GM12878 (cell line): ENCODE measurements at regions not wholly inside any gene's neighbourhood (a gene's known extent, or its start where the extent isn't known, plus 50 kb on each side); places are given as distances from the start of the nearest gene placed in this dataset.

Experiments used
- ATAC-seq: fragments of 200-7000 bp; cut with Tn5 transposase; 3 replicates; pipeline ENCODE4 v1.9.1; 2020; ENCODE audit warnings: mild to moderate bottlenecking, moderate library complexity
- BruUV-seq: library from RNA; stranded (reverse); fragments of 400-500 nt; replicated peaks from 2 replicates; lab custom pipeline; 2021; lab: Mats Ljungman, UMichigan
- CTCF ChIA-PET: fragments of 300-600 bp; sonication (Branson Sonifier 250); formaldehyde crosslinking; extraction: SDS; loops from one replicate; lab custom pipeline; 2021; ENCODE audit warnings: inconsistent platforms; lab: Yijun Ruan, JAX
- POLR2A ChIA-PET: fragments of 350-600 bp; formaldehyde crosslinking; extraction: SDS; loops from one replicate; lab custom pipeline; 2021; ENCODE audit warnings: inconsistent platforms; lab: Charles Lee
- RAD21 ChIA-PET: fragments of 300-600 bp; sonication (Branson Sonifier 250); formaldehyde crosslinking; loops from one replicate; lab custom pipeline; 2023; ENCODE audit warnings: antibody characterized with exemption; ENCODE audit not compliant: unreplicated experiment; lab: Charles Lee
- SMC1A ChIA-PET: fragments of 300-600 bp; sonication (Branson Sonifier 250); formaldehyde crosslinking; loops from one replicate; lab custom pipeline; 2023; ENCODE audit not compliant: unreplicated experiment, uncharacterized antibody; lab: Charles Lee
- DNase-seq: peaks from one replicate; pipeline ENCODE4 v3.0.0-alpha.2; 2011; ENCODE audit warnings: low read depth, low spot score
- FAIRE-seq: peaks from 3 replicates; lab custom pipeline; 2011; peaks lifted over from hg19 to GRCh38; lab: Jason Lieb, UNC
- H2AFZ ChIP-seq: 2 replicates; pipeline ENCODE4 v1.6.0; 2011; ENCODE audit warnings: low read depth, low read length, control low read depth; ENCODE audit not compliant: control insufficient read depth
- H3K27ac ChIP-seq: 2 replicates; pipeline ENCODE4 v1.5.1; 2011; ENCODE audit warnings: control low read depth; ENCODE audit not compliant: control insufficient read depth, insufficient read depth
- H3K27me3 ChIP-seq, 2 experiments: replicated peaks in 1 of 2; 2 replicates each; pipeline versions ENCODE4 v1.6.0 to v1.6.1; 2011; ENCODE audit warnings: low read length in 1 of 2; ENCODE audit not compliant: control insufficient read depth in 2 of 2, insufficient read depth in 2 of 2
- H3K36me3 ChIP-seq, 2 experiments: 2 replicates each; pipeline ENCODE4 v1.5.1; 2011; ENCODE audit warnings: low read length in 1 of 2; ENCODE audit not compliant: control insufficient read depth in 2 of 2, insufficient read depth in 2 of 2
- H3K4me1 ChIP-seq: 2 replicates; pipeline ENCODE4 v1.6.1; 2011; ENCODE audit warnings: mild to moderate bottlenecking, low read length, moderate library complexity, mixed read lengths; ENCODE audit not compliant: control insufficient read depth, insufficient read depth
- H3K4me2 ChIP-seq: 2 replicates; pipeline ENCODE4 v1.6.0; 2011; ENCODE audit warnings: control low read depth; ENCODE audit not compliant: control insufficient read depth, insufficient read depth
- H3K4me3 ChIP-seq: fragments of 200-600 bp; sonication (generic); 2 replicates; pipeline ENCODE4 v1.5.1; 2016
- H3K79me2 ChIP-seq: 2 replicates; pipeline ENCODE4 v1.6.0; 2011; ENCODE audit warnings: low read length; ENCODE audit not compliant: control insufficient read depth, insufficient read depth
- H3K9ac ChIP-seq: 2 replicates; pipeline ENCODE4 v1.8.0; 2011; ENCODE audit warnings: low read length, control low read depth, mixed read lengths; ENCODE audit not compliant: control insufficient read depth, insufficient read depth
- H3K9me3 ChIP-seq: replicated peaks from 3 replicates; pipeline ENCODE4 v1.5.1; 2011; ENCODE audit warnings: mild to moderate bottlenecking, low read length; ENCODE audit not compliant: control insufficient read depth, insufficient read depth
- H4K20me1 ChIP-seq: 2 replicates; pipeline ENCODE4 v1.6.0; 2011; ENCODE audit not compliant: control insufficient read depth, insufficient read depth
- JUNB ChIP-seq: IDR thresholded peaks from 2 replicates; pipeline ENCODE4 v1.6.1; 2016; ENCODE audit warnings: antibody characterized with exemption, mild to moderate bottlenecking
- RAD21 ChIP-seq: IDR thresholded peaks from 2 replicates; pipeline ENCODE4 v1.6.1; 2011; ENCODE audit warnings: mild to moderate bottlenecking, low read depth, low read length, moderate library complexity; ENCODE audit not compliant: insufficient read depth
- RB1 ChIP-seq: fragments of 450-650 bp; formaldehyde crosslinking; IDR thresholded peaks from 2 replicates; pipeline ENCODE4 v1.6.1; 2017; ENCODE audit warnings: mild to moderate bottlenecking, borderline replicate concordance
- RCOR1 ChIP-seq: conservative IDR thresholded peaks from 2 replicates; pipeline ENCODE4 v1.6.1; 2012; ENCODE audit warnings: low read depth, low read length, improper control_type of control experiment
- SREBF2 ChIP-seq: IDR thresholded peaks from 2 replicates; pipeline ENCODE4 v1.6.1; 2012; ENCODE audit warnings: mild to moderate bottlenecking, low read length
- TCF3 ChIP-seq: IDR thresholded peaks from 2 replicates; pipeline ENCODE4 v1.6.1; 2012; ENCODE audit warnings: low read depth, mild to moderate bottlenecking, low read length, borderline replicate concordance; ENCODE audit not compliant: insufficient read depth
- TCF7 ChIP-seq: IDR thresholded peaks from 2 replicates; pipeline ENCODE4 v1.6.1; 2014; ENCODE audit warnings: antibody characterized with exemption, borderline replicate concordance
- ZNF217 ChIP-seq: fragments of 450-650 bp; IDR thresholded peaks from 2 replicates; pipeline ENCODE4 v1.6.1; 2017; ENCODE audit warnings: antibody characterized with exemption, mild to moderate bottlenecking
- WGBS: methylation state at CpG from one replicate; pipeline ENCODE4 v1.1.6; 2016; ENCODE audit warnings: low lambda C conversion rate; ENCODE audit not compliant: insufficient replicate concordance, insufficient coverage; ENCODE audit errors: missing lambda C conversion rate; 5-methylcytosine and 5-hydroxymethylcytosine counted together
- in situ Hi-C: fragments of 300-500 bp; cut with MboI; formaldehyde crosslinking; loops from 9 replicates; pipeline ENCODE4 v1.14.3; 2018; ENCODE audit warnings: mixed read lengths
- intact Hi-C: fragments of 100-400 bp; cut with micrococcal nuclease; formaldehyde crosslinking; loops from one replicate; pipeline ENCODE4 v1.14.2; 2022; ENCODE audit not compliant: unreplicated experiment
- TF ChIP-seq, protein P1 (sequence below): fragments of 450-650 bp; IDR thresholded peaks from 2 replicates; pipeline ENCODE4 v1.6.1; 2017; ENCODE audit warnings: borderline replicate concordance
- TF ChIP-seq, protein P2 (sequence below): IDR thresholded peaks from 2 replicates; pipeline ENCODE4 v1.6.1; 2012; ENCODE audit warnings: mild to moderate bottlenecking, low read depth, low read length
- TF ChIP-seq, protein P3 (sequence below): IDR thresholded peaks from 2 replicates; pipeline ENCODE4 v1.6.1; 2011; ENCODE audit warnings: borderline replicate concordance, low read depth, mild to moderate bottlenecking, moderate library complexity, low read length; ENCODE audit not compliant: insufficient read depth, poor library complexity, severe bottlenecking
- TF ChIP-seq, protein P4 (sequence below): fragments of 450-650 bp; IDR thresholded peaks from 2 replicates; pipeline ENCODE4 v1.6.1; 2018; ENCODE audit warnings: mild to moderate bottlenecking, low read depth, moderate library complexity; ENCODE audit not compliant: partially characterized antibody
- TF ChIP-seq, protein P5 (sequence below): fragments of 450-650 bp; conservative IDR thresholded peaks from 2 replicates; pipeline ENCODE4 v1.6.1; 2017; ENCODE audit warnings: mild to moderate bottlenecking, moderate library complexity

DNA sequence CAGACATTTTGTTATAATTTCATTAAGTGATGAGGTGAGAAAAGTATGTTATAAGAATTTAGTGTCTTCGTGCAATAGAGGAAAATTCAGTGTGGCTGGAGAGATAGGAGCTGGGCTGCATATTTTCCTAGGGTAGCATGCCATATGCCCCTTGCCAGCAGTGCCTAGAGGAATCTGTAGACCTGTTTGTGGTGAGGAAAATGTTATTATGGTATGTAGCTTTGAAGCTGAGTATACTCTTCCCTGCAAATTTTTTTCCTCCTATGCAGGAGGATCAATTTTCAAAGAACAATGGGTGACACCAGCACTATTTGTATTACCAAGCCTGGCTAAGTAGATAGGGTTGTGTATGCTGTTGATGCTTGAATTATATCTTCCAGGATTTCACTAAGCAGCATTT, 200.6 kb downstream of the EDEM1 start:
- Histone ChIP-seq H3K4me2 (no peak overlapping the region), H3K27me3 (no peaks in the 10 kb centered on the region), H3K79me2 (no peaks in the 10 kb centered on the region), H2AFZ (no peak overlapping the region), H3K4me1 (peaks cover 6% of the 10 kb centered on the region), H3K9ac (no peak overlapping the region), H3K9me3 (no peaks in the 10 kb centered on the region), H3K27ac (no peak overlapping the region), H3K4me3 (no peak overlapping the region), H4K20me1 (no peaks in the 10 kb centered on the region), H3K36me3 (no peaks in the 10 kb centered on the region)
- in situ Hi-C loops, result no loop called here
- TF ChIP-seq TCF7 (no peak), RCOR1 (no peak), JUNB (no peak), SREBF2 (no peak), TCF3 (no peak), RB1 (no peak), ZNF217 (no peak), RAD21 (no peak)
- TF ChIP-seq, protein P1, sequence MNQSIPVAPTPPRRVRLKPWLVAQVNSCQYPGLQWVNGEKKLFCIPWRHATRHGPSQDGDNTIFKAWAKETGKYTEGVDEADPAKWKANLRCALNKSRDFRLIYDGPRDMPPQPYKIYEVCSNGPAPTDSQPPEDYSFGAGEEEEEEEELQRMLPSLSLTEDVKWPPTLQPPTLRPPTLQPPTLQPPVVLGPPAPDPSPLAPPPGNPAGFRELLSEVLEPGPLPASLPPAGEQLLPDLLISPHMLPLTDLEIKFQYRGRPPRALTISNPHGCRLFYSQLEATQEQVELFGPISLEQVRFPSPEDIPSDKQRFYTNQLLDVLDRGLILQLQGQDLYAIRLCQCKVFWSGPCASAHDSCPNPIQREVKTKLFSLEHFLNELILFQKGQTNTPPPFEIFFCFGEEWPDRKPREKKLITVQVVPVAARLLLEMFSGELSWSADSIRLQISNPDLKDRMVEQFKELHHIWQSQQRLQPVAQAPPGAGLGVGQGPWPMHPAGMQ, result no peak
- TF ChIP-seq, protein P2, sequence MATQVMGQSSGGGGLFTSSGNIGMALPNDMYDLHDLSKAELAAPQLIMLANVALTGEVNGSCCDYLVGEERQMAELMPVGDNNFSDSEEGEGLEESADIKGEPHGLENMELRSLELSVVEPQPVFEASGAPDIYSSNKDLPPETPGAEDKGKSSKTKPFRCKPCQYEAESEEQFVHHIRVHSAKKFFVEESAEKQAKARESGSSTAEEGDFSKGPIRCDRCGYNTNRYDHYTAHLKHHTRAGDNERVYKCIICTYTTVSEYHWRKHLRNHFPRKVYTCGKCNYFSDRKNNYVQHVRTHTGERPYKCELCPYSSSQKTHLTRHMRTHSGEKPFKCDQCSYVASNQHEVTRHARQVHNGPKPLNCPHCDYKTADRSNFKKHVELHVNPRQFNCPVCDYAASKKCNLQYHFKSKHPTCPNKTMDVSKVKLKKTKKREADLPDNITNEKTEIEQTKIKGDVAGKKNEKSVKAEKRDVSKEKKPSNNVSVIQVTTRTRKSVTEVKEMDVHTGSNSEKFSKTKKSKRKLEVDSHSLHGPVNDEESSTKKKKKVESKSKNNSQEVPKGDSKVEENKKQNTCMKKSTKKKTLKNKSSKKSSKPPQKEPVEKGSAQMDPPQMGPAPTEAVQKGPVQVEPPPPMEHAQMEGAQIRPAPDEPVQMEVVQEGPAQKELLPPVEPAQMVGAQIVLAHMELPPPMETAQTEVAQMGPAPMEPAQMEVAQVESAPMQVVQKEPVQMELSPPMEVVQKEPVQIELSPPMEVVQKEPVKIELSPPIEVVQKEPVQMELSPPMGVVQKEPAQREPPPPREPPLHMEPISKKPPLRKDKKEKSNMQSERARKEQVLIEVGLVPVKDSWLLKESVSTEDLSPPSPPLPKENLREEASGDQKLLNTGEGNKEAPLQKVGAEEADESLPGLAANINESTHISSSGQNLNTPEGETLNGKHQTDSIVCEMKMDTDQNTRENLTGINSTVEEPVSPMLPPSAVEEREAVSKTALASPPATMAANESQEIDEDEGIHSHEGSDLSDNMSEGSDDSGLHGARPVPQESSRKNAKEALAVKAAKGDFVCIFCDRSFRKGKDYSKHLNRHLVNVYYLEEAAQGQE, result no peak
- TF ChIP-seq, protein P3, sequence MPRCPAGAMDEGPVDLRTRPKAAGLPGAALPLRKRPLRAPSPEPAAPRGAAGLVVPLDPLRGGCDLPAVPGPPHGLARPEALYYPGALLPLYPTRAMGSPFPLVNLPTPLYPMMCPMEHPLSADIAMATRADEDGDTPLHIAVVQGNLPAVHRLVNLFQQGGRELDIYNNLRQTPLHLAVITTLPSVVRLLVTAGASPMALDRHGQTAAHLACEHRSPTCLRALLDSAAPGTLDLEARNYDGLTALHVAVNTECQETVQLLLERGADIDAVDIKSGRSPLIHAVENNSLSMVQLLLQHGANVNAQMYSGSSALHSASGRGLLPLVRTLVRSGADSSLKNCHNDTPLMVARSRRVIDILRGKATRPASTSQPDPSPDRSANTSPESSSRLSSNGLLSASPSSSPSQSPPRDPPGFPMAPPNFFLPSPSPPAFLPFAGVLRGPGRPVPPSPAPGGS, result no peak
- TF ChIP-seq, protein P4, sequence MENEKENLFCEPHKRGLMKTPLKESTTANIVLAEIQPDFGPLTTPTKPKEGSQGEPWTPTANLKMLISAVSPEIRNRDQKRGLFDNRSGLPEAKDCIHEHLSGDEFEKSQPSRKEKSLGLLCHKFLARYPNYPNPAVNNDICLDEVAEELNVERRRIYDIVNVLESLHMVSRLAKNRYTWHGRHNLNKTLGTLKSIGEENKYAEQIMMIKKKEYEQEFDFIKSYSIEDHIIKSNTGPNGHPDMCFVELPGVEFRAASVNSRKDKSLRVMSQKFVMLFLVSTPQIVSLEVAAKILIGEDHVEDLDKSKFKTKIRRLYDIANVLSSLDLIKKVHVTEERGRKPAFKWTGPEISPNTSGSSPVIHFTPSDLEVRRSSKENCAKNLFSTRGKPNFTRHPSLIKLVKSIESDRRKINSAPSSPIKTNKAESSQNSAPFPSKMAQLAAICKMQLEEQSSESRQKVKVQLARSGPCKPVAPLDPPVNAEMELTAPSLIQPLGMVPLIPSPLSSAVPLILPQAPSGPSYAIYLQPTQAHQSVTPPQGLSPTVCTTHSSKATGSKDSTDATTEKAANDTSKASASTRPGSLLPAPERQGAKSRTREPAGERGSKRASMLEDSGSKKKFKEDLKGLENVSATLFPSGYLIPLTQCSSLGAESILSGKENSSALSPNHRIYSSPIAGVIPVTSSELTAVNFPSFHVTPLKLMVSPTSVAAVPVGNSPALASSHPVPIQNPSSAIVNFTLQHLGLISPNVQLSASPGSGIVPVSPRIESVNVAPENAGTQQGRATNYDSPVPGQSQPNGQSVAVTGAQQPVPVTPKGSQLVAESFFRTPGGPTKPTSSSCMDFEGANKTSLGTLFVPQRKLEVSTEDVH, result no peak
- TF ChIP-seq, protein P5, sequence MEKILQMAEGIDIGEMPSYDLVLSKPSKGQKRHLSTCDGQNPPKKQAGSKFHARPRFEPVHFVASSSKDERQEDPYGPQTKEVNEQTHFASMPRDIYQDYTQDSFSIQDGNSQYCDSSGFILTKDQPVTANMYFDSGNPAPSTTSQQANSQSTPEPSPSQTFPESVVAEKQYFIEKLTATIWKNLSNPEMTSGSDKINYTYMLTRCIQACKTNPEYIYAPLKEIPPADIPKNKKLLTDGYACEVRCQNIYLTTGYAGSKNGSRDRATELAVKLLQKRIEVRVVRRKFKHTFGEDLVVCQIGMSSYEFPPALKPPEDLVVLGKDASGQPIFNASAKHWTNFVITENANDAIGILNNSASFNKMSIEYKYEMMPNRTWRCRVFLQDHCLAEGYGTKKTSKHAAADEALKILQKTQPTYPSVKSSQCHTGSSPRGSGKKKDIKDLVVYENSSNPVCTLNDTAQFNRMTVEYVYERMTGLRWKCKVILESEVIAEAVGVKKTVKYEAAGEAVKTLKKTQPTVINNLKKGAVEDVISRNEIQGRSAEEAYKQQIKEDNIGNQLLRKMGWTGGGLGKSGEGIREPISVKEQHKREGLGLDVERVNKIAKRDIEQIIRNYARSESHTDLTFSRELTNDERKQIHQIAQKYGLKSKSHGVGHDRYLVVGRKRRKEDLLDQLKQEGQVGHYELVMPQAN, result no peak
- CTCF ChIA-PET, result interaction anchor here (0.9 kb wide), 1 partner anchor 39 kb away, joined by 3 read pairs; no protein-coding TSS in a partner anchor
- ATAC-seq (no peak), FAIRE-seq (no peak), DNase-seq (no peak)
- RAD21 ChIA-PET, result no interaction called here
- no TSS peak for BruUV-seq
- 7% methylated on average over 1 of the region's 1 CpG for WGBS
- POLR2A ChIA-PET, result no interaction called here
- intact Hi-C loops, result no loop called here
- SMC1A ChIA-PET, result no interaction called here
